Sigmoid colon (tissue), 6 donors: ENCODE measurements at regions not wholly inside any gene's neighbourhood (a gene's known extent, or its start where the extent isn't known, plus 50 kb on each side); places are given as distances from the start of the nearest gene placed in this dataset.

ENCODE experiments used
- DNase-seq: peaks from one replicate; pipeline ENCODE4 v3.0.0-alpha.2; 2019
- H3K27ac ChIP-seq, 4 donors: fragments of 200-600 bp; sonication (generic); one replicate each; pipeline ENCODE4 v1.5.1; 2016 to 2019; ENCODE audit warnings: mild to moderate bottlenecking in 1 of 4
- H3K27me3 ChIP-seq, 3 donors: fragments of 200-600 bp; sonication (generic); one replicate each; pipeline ENCODE4 v1.5.1; 2019; ENCODE audit warnings: mild to moderate bottlenecking in 1 of 3
- H3K36me3 ChIP-seq, 4 donors: fragments of 200-600 bp; sonication (generic); one replicate each; pipeline ENCODE4 v1.5.1; 2016 to 2019
- H3K4me1 ChIP-seq, 4 donors: fragments of 200-600 bp; sonication (generic); one replicate each; pipeline ENCODE4 v1.5.1; 2017 to 2019
- H3K4me3 ChIP-seq, 4 donors: fragments of 200-600 bp; sonication (generic); one replicate each; pipeline ENCODE4 v1.5.1; 2017 to 2019; ENCODE audit warnings: mild to moderate bottlenecking in 2 of 4, moderate library complexity in 1 of 4
- H3K9me3 ChIP-seq, 4 donors: fragments of 200-600 bp in 3 of 4; sonication (generic) in 3 of 4; one replicate each; pipeline versions ENCODE4 v1.5.1 to v1.6.1; 2013 to 2019
- EP300 ChIP-seq, 4 donors: sonication (generic); formaldehyde crosslinking; IDR thresholded peaks; one replicate each; pipeline ENCODE4 v1.6.1; 2017; ENCODE audit warnings: antibody characterized with exemption in 4 of 4
- POLR2A ChIP-seq, 2 donors: fragments of 450-650 bp; IDR thresholded peaks; one replicate each; pipeline ENCODE4 v1.6.1; 2016; ENCODE audit warnings: antibody characterized with exemption in 2 of 2, mild to moderate bottlenecking in 2 of 2, moderate library complexity in 2 of 2
- POLR2AphosphoS5 ChIP-seq, 4 donors: sonication (generic); formaldehyde crosslinking; IDR thresholded peaks; one replicate each; pipeline ENCODE4 v1.6.1; 2017; ENCODE audit warnings: antibody characterized with exemption in 4 of 4
- WGBS, 2 donors: extraction: QIAGEN DNeasy Blood & Tissue Kit; methylation state at CpG; one replicate each; pipeline ENCODE4 v1.1.7; 2013; 5-methylcytosine and 5-hydroxymethylcytosine counted together
- intact Hi-C: fragments of 100-400 bp; cut with DNase I; formaldehyde crosslinking; loops from one replicate; pipeline ENCODE4 v1.15.1; 2023
- TF ChIP-seq, protein P1 (sequence below), 4 experiments: fragments of 450-650 bp in 3 of 4; fragments of 200-600 bp in 1 of 4; IDR thresholded peaks; one replicate each; pipeline ENCODE4 v1.5.1; 2016 to 2019; ENCODE audit warnings: antibody characterized with exemption in 4 of 4, mild to moderate bottlenecking in 3 of 4, moderate library complexity in 2 of 4
- donor health status: healthy with polysubstance abuse.
- donor health status: healthy.

DNA sequence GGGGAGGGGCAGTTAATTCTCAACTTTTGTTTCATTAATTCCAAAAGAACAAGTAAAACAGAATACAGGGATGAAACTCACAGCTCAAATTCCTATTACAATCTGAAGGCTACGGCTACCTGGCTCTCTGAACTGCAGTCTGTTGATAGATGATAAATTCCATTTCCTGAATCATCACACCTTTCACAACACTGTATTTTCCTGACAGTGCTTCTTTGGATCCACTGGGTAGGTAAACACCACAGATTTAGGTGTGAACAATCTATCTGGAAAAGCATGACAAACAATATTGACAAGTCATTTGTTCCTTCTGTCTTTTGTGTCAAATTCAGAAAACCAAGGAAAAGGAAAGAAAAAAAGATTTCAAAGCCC, 843.2 kb downstream of the LRRTM4 start:
- H3K27me3 ChIP-seq: no peaks in the 10 kb centered on the region
- no peak overlapping the region for H3K4me3 ChIP-seq
- no peaks in the 10 kb centered on the region for H3K9me3 ChIP-seq
- TF ChIP-seq EP300 (IDR thresholded peaks at IDR 0.05) (no peak), POLR2AphosphoS5 (IDR thresholded peaks at IDR 0.05) (no peak), POLR2A (IDR thresholded peaks at IDR 0.05) (no peak)
- TF ChIP-seq, protein P1, sequence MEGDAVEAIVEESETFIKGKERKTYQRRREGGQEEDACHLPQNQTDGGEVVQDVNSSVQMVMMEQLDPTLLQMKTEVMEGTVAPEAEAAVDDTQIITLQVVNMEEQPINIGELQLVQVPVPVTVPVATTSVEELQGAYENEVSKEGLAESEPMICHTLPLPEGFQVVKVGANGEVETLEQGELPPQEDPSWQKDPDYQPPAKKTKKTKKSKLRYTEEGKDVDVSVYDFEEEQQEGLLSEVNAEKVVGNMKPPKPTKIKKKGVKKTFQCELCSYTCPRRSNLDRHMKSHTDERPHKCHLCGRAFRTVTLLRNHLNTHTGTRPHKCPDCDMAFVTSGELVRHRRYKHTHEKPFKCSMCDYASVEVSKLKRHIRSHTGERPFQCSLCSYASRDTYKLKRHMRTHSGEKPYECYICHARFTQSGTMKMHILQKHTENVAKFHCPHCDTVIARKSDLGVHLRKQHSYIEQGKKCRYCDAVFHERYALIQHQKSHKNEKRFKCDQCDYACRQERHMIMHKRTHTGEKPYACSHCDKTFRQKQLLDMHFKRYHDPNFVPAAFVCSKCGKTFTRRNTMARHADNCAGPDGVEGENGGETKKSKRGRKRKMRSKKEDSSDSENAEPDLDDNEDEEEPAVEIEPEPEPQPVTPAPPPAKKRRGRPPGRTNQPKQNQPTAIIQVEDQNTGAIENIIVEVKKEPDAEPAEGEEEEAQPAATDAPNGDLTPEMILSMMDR (IDR thresholded peaks at IDR 0.05): no peak
- H3K27ac ChIP-seq: no peak overlapping the region
- no peak for DNase-seq
- H3K4me1 ChIP-seq: peaks cover 0 to 5% (median 0%) of the 10 kb centered on the region in 4 donors
- 7 to 42% methylated on average over 1 of the region's 1 CpG for WGBS, 2 donors
- H3K36me3 ChIP-seq: no peaks in the 10 kb centered on the region
- intact Hi-C loops: no loop called here

DNA sequence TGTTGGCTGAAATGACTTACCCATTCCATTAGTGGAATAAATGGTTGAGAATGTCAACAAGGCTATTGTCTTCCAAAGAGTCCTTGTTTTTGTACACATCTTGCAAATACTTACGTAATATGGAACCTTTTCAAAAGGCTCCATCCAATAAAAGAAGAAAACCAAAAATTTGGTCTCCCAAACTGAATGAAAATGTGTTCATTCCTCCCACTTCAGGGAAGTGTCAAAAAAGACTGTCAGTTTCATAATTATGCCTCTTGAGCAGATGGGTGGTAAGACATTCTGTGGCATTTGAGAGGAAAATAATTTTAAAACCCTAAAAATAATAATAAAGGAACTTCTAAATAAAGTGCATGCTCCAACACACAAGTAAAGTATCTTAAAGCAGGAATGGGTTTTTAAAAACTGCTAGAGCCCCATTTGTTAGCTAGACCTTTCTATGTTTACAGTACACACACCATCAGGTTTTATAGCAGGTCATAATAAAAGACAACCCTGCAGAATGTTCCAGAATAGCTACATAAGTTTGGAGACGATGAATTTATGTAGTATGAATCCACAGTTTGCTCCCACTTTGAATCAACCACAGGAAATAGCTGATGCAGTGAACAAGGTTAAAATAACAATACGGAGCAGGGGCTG, 843.7 kb downstream of the LRRTM4 start:
- no peaks in the 10 kb centered on the region for H3K36me3 ChIP-seq
- no peak overlapping the region for H3K27ac ChIP-seq
- TF ChIP-seq, protein P1 (IDR thresholded peaks at IDR 0.05): no peak
- TF ChIP-seq POLR2AphosphoS5 (IDR thresholded peaks at IDR 0.05) (no peak), POLR2A (IDR thresholded peaks at IDR 0.05) (no peak), EP300 (IDR thresholded peaks at IDR 0.05) (no peak)
- DNase-seq: no peak
- H3K4me3 ChIP-seq: no peak overlapping the region
- H3K9me3 ChIP-seq: no peaks in the 10 kb centered on the region
- H3K27me3 ChIP-seq: no peaks in the 10 kb centered on the region
- H3K4me1 ChIP-seq: peaks cover 0 to 5% (median 0%) of the 10 kb centered on the region in 4 donors
- intact Hi-C loops: no loop called here
- WGBS, 2 donors: 22 to 34% methylated on average over 3 of the region's 3 CpGs

DNA sequence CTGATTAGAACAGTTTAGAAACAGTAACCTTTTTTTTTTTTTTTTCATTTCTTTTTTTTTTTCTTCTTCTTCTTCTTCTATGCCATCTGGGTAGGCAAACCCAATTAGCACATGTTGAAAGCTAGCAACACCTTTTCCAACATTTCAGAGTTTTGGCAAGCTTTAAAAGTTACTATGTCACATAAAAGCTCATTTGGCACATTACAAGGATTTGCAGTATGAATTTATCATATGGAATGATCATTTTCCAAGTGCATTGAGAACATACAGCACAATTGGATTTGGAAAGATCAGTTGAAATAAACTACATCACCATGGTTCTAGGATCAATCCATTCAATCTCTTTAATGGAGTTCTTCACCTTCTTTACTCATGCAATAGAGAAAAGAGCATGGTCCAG, 847.0 kb downstream of the LRRTM4 start:
- Histone ChIP-seq H3K4me1 (peaks cover 0 to 5% (median 0%) of the 10 kb centered on the region in 4 donors), H3K27ac (no peak overlapping the region), H3K36me3 (no peaks in the 10 kb centered on the region), H3K4me3 (no peak overlapping the region), H3K9me3 (no peaks in the 10 kb centered on the region), H3K27me3 (no peaks in the 10 kb centered on the region)
- TF ChIP-seq POLR2A (IDR thresholded peaks at IDR 0.05) (no peak), EP300 (IDR thresholded peaks at IDR 0.05) (no peak), POLR2AphosphoS5 (IDR thresholded peaks at IDR 0.05) (no peak)
- TF ChIP-seq, protein P1 (IDR thresholded peaks at IDR 0.05): no peak
- intact Hi-C loops: no loop called here
- DNase-seq: no peak

DNA sequence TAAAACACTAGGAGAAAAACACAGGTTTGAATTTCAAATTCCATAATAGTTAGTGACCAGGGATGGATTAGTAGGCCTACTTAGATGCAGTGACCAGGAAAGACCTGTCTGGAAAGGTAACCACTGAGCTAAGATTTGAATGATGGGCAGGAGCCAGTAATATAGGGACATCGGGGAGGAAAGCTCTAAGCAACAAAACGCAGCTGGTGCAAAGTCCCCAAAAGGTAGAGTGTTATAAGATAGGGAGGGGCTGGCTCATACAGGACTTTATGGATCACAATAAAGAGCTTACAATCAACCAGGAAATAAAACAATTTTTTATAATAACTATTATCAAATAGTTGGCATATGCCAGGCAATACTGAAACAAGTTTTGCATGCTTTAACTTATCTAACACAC, 849.4 kb downstream of the LRRTM4 start:
- H3K27ac ChIP-seq: no peak overlapping the region
- no peaks in the 10 kb centered on the region for H3K9me3 ChIP-seq
- H3K36me3 ChIP-seq: no peaks in the 10 kb centered on the region
- no peak overlapping the region for H3K4me3 ChIP-seq
- no peaks in the 10 kb centered on the region for H3K27me3 ChIP-seq
- 5 to 76% methylated on average over 2 of the region's 2 CpGs for WGBS, 2 donors
- peaks cover 0 to 11% (median 4%) of the 10 kb centered on the region in 4 donors for H3K4me1 ChIP-seq
- DNase-seq: no peak
- intact Hi-C loops: no loop called here
- TF ChIP-seq, protein P1 (IDR thresholded peaks at IDR 0.05): no peak
- no peak for TF ChIP-seq EP300 (IDR thresholded peaks at IDR 0.05)
- no peak for TF ChIP-seq POLR2A (IDR thresholded peaks at IDR 0.05)
- TF ChIP-seq POLR2AphosphoS5 (IDR thresholded peaks at IDR 0.05): no peak

DNA sequence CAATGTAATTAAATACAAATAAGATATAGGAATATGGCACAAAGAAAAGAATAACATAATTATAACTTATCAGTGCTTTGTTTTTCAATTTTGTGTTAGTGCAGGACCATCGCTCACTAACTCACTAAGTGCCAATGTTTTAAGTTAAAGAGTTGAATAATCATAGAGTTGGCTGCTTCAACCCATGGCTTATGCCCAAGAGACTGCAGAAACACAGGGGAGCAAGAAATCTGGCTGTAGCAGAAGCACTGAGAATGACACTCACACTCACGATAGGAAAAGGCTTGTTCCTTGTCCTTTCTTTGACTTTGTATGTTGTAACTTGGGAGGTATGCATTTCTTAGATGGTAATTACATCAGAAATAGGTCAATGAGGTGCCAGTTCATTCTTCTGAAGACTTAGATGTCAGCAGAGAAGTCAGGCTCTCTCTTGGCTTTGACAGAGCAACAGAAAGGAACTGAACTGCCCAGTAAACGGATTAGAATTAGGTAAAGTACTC, 852.2 kb downstream of the LRRTM4 start:
- Histone ChIP-seq H3K4me3 (no peak overlapping the region), H3K27ac (no peak overlapping the region), H3K36me3 (no peaks in the 10 kb centered on the region), H3K4me1 (peaks cover 0 to 19% (median 8%) of the 10 kb centered on the region in 4 donors), H3K9me3 (no peaks in the 10 kb centered on the region), H3K27me3 (no peaks in the 10 kb centered on the region)
- WGBS, 2 donors: 64 to 80% methylated on average over 3 of the region's 3 CpGs
- no peak for DNase-seq
- no peak for TF ChIP-seq EP300 (IDR thresholded peaks at IDR 0.05)
- TF ChIP-seq POLR2AphosphoS5 (IDR thresholded peaks at IDR 0.05): no peak
- TF ChIP-seq, protein P1 (IDR thresholded peaks at IDR 0.05): no peak
- no peak for TF ChIP-seq POLR2A (IDR thresholded peaks at IDR 0.05)
- intact Hi-C loops: no loop called here
